IMR-90 (cell line): ENCODE measurements at regions not wholly inside any gene's neighbourhood (a gene's known extent, or its start where the extent isn't known, plus 50 kb on each side); places are given as distances from the start of the nearest gene placed in this dataset.

Experiments used
- CEBPB ChIP-seq: IDR thresholded peaks from 2 replicates; pipeline ENCODE4 v1.6.1; 2012; ENCODE audit warnings: low read depth, low read length, improper control_type of control experiment
- CHD1 ChIP-seq: IDR thresholded peaks from 2 replicates; pipeline ENCODE4 v1.6.1; 2012; ENCODE audit warnings: low read depth, low read length, improper control_type of control experiment
- FOS ChIP-seq: fragments of 150-350 bp; IDR thresholded peaks from 2 replicates; pipeline ENCODE4 v1.6.1; 2016; ENCODE audit warnings: low read depth, low read length
- MAZ ChIP-seq: IDR thresholded peaks from 2 replicates; pipeline ENCODE4 v1.6.1; 2012; ENCODE audit warnings: low read depth, mild to moderate bottlenecking, low read length, improper control_type of control experiment, moderate library complexity, borderline replicate concordance
- MXI1 ChIP-seq: IDR thresholded peaks from 2 replicates; pipeline ENCODE4 v1.6.1; 2012; ENCODE audit warnings: low read depth, mild to moderate bottlenecking, low read length, moderate library complexity, borderline replicate concordance
- POLR2A ChIP-seq: IDR thresholded peaks from 2 replicates; pipeline ENCODE4 v1.6.1; 2012; ENCODE audit warnings: mild to moderate bottlenecking, low read depth, low read length
- RAD21 ChIP-seq: IDR thresholded peaks from 2 replicates; pipeline ENCODE4 v1.6.1; 2012; ENCODE audit warnings: low read length, improper control_type of control experiment
- RCOR1 ChIP-seq: IDR thresholded peaks from 2 replicates; pipeline ENCODE4 v1.6.1; 2012; ENCODE audit warnings: mild to moderate bottlenecking, low read length, improper control_type of control experiment; ENCODE audit not compliant: insufficient replicate concordance
- RFX5 ChIP-seq: IDR thresholded peaks from 2 replicates; pipeline ENCODE4 v1.8.0; 2012; ENCODE audit warnings: low read depth, mild to moderate bottlenecking, low read length, moderate library complexity
- SMC3 ChIP-seq: fragments of 150-350 bp; IDR thresholded peaks from 2 replicates; pipeline ENCODE4 v1.6.1; 2016; ENCODE audit warnings: low read depth, mild to moderate bottlenecking, antibody characterized with exemption, low read length, moderate library complexity
- TF ChIP-seq, protein P1 (sequence below): conservative IDR thresholded peaks from 2 replicates; pipeline ENCODE4 v1.5.1; 2012; ENCODE audit warnings: mild to moderate bottlenecking, low read depth, low read length, improper control_type of control experiment
- TF ChIP-seq, protein P2 (sequence below): fragments of 150-350 bp; IDR thresholded peaks from 2 replicates; pipeline ENCODE4 v1.6.1; 2016; ENCODE audit warnings: low read depth, mild to moderate bottlenecking, low read length, moderate library complexity, borderline replicate concordance

DNA sequence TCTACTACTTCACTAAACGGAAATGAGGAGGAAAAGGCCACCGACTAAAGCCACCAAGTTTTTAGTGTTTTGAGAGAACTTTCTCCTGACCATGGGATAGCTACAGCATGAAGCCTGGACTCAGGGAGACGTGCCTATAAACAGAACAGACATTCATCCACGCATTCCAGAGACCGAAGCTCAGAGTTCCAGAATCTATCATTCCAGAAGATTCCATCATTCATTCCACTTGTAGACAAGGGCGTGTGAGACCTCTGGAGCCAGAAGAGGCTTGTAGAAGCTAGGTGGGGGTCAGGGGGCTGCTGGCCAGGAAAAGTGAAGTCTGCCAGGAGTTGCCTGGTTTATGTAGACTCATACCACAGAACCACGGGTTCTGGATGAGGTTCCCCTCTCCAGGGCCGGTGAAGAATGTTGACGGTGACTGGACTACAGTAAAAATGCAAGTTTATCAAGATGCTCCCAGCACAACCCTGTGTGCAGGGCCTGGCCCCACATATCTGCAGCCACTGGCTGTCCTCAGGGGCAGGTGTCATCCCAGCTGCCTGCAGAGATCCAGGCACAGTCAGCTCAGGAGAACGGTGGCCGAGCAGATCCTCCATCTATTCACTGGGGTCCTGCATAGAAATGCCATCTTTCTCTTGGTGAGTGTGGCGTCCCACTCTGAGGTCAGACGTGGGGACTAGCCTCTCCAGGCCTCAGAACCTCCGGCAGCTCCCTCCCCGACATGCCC, 215.7 kb downstream of the USP6NL start:
- TF ChIP-seq RCOR1, result no peak
- TF ChIP-seq, protein P1, sequence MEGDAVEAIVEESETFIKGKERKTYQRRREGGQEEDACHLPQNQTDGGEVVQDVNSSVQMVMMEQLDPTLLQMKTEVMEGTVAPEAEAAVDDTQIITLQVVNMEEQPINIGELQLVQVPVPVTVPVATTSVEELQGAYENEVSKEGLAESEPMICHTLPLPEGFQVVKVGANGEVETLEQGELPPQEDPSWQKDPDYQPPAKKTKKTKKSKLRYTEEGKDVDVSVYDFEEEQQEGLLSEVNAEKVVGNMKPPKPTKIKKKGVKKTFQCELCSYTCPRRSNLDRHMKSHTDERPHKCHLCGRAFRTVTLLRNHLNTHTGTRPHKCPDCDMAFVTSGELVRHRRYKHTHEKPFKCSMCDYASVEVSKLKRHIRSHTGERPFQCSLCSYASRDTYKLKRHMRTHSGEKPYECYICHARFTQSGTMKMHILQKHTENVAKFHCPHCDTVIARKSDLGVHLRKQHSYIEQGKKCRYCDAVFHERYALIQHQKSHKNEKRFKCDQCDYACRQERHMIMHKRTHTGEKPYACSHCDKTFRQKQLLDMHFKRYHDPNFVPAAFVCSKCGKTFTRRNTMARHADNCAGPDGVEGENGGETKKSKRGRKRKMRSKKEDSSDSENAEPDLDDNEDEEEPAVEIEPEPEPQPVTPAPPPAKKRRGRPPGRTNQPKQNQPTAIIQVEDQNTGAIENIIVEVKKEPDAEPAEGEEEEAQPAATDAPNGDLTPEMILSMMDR, result no peak
- TF ChIP-seq, protein P2, sequence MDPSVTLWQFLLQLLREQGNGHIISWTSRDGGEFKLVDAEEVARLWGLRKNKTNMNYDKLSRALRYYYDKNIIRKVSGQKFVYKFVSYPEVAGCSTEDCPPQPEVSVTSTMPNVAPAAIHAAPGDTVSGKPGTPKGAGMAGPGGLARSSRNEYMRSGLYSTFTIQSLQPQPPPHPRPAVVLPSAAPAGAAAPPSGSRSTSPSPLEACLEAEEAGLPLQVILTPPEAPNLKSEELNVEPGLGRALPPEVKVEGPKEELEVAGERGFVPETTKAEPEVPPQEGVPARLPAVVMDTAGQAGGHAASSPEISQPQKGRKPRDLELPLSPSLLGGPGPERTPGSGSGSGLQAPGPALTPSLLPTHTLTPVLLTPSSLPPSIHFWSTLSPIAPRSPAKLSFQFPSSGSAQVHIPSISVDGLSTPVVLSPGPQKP, result no peak
- TF ChIP-seq MAZ, result no peak
- no peak for TF ChIP-seq CHD1
- no peak for TF ChIP-seq SMC3
- TF ChIP-seq RAD21, result no peak
- TF ChIP-seq POLR2A, result no peak
- no peak for TF ChIP-seq RFX5
- TF ChIP-seq FOS, result no peak
- TF ChIP-seq CEBPB, result no peak
- TF ChIP-seq MXI1, result no peak
